Karpas-422 (cell line): ENCODE measurements at regions not wholly inside any gene's neighbourhood (a gene's known extent, or its start where the extent isn't known, plus 50 kb on each side); places are given as distances from the start of the nearest gene placed in this dataset.

Experiments used
- DNase-seq: peaks from one replicate; pipeline ENCODE4 v3.0.0-alpha.2; 2015
- H2AFZ ChIP-seq: fragments of 200-600 bp; sonication (generic); 2 replicates; pipeline ENCODE4 v1.6.1; 2014; ENCODE audit warnings: antibody characterized with exemption, low read length, mixed read lengths
- H3K27ac ChIP-seq: fragments of 200-600 bp; sonication (generic); 2 replicates; pipeline ENCODE4 v1.5.1; 2014; ENCODE audit warnings: mild to moderate bottlenecking, low read length, moderate library complexity
- H3K27me3 ChIP-seq: fragments of 200-600 bp; sonication (generic); 2 replicates; pipeline ENCODE4 v1.6.1; 2014; ENCODE audit warnings: low read length, mixed read lengths
- H3K36me3 ChIP-seq: fragments of 200-600 bp; sonication (generic); 2 replicates; pipeline ENCODE4 v1.6.1; 2014; ENCODE audit warnings: low read length, mixed read lengths; ENCODE audit not compliant: insufficient read depth
- H3K4me1 ChIP-seq: fragments of 200-600 bp; sonication (generic); 2 replicates; pipeline ENCODE4 v1.6.1; 2014; ENCODE audit warnings: mild to moderate bottlenecking, low read length, mixed read lengths
- H3K4me2 ChIP-seq: fragments of 200-600 bp; sonication (generic); 2 replicates; pipeline ENCODE4 v1.6.1; 2014; ENCODE audit warnings: low read length, low read depth, mild to moderate bottlenecking; ENCODE audit not compliant: poor library complexity, severe bottlenecking
- H3K4me3 ChIP-seq: fragments of 200-600 bp; sonication (generic); 2 replicates; pipeline ENCODE4 v1.5.1; 2014; ENCODE audit warnings: mild to moderate bottlenecking, antibody characterized with exemption, low read length, mixed read lengths
- H3K79me2 ChIP-seq: fragments of 200-600 bp; sonication (generic); 2 replicates; pipeline ENCODE4 v1.6.1; 2014; ENCODE audit warnings: mild to moderate bottlenecking, low read length, mixed read lengths
- H3K9ac ChIP-seq: fragments of 200-600 bp; sonication (generic); 2 replicates; pipeline ENCODE4 v1.6.0; 2014; ENCODE audit warnings: low read length
- H3K9me2 ChIP-seq: fragments of 200-600 bp; sonication (generic), shearing (Covaris generic); replicated peaks from 2 replicates; pipeline ENCODE4 v1.6.0; 2014; ENCODE audit warnings: mild to moderate bottlenecking, low read length, moderate library complexity; ENCODE audit not compliant: insufficient read depth
- H3K9me3 ChIP-seq: fragments of 300-700, 200-600 bp; sonication (generic); 2 replicates; pipeline ENCODE4 v1.6.1; 2014; ENCODE audit warnings: low read length, mixed read lengths
- H4K20me1 ChIP-seq: fragments of 200-600 bp; sonication (generic); 2 replicates; pipeline ENCODE4 v1.6.1; 2014; ENCODE audit warnings: mild to moderate bottlenecking, antibody characterized with exemption, low read length, low read depth; ENCODE audit not compliant: insufficient read depth

DNA sequence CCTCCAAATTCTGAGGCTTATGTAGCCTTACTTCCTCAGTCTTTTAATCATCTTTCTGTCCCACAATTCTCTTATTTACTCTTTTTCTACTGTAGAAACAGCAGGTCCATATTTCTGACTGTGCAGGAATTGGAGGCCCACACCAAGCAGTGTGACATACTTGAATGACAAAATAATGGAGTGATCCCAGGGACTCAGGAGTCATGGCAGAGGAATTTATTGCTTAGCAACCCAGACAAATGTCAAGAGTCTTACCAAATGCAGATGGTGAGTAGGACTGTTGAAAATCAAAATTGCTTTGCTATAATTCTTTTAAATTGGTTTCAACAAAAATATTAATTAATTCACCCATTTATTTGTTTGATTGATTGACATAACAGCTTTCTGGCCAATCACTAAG is 59.9 kb downstream of the HTR1B start:
- Histone ChIP-seq H3K79me2 (no peaks in the 10 kb centered on the region), H3K9me3 (peaks cover 28% of the 10 kb centered on the region), H2AFZ (no peak overlapping the region), H3K4me2 (no peak overlapping the region), H3K9ac (no peak overlapping the region), H3K27me3 (no peaks in the 10 kb centered on the region), H3K36me3 (no peaks in the 10 kb centered on the region), H3K27ac (no peak overlapping the region), H3K4me3 (no peak overlapping the region), H4K20me1 (no peaks in the 10 kb centered on the region), H3K9me2 (no peaks in the 10 kb centered on the region), H3K4me1 (no peaks in the 10 kb centered on the region)
- no peak for DNase-seq

DNA sequence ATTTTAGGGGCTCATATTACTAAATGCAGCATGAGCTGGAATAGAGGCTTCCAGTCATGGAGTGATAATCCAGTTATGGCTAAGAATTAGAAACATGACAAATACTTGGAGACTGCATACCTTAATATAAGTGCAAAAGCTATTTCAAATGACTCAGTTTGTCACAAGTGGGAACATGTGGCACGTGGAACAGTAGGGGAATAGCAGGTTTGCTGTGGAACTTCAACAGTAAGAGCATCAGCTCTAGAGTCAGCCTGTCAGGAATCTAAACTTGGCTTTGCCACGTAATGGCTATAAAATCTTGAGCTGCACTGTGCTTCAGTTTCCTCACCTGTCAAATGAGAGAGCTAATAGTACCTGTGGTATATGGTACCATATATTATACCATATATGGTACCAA is 62.1 kb downstream of the HTR1B start:
- DNase-seq: no peak
- no peak overlapping the region for H2AFZ ChIP-seq
- H3K27ac ChIP-seq: no peak overlapping the region
- no peaks in the 10 kb centered on the region for H4K20me1 ChIP-seq
- no peaks in the 10 kb centered on the region for H3K27me3 ChIP-seq
- no peak overlapping the region for H3K4me2 ChIP-seq
- no peaks in the 10 kb centered on the region for H3K79me2 ChIP-seq
- H3K9me3 ChIP-seq: peaks cover 33% of the 10 kb centered on the region
- H3K4me3 ChIP-seq: no peak overlapping the region
- H3K36me3 ChIP-seq: no peaks in the 10 kb centered on the region
- no peaks in the 10 kb centered on the region for H3K4me1 ChIP-seq
- no peak overlapping the region for H3K9ac ChIP-seq
- H3K9me2 ChIP-seq: no peaks in the 10 kb centered on the region

DNA sequence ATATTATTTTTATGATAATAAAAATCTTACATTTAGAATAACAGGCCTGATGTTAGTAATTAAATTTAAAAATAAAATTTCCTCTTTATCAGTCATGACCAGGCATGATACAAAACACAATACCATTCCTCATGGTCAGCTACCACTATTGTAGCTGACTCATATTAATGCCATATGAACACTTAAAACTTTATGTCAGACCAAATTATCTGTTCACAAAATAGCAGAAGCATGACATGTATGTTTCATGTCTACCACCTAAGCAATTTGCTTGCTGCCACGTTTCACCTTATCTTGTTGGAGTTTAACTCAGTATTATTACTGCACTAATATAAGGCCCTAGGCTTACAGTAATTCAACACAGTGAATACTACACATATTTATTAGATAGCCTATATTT is 65.7 kb downstream of the HTR1B start:
- Histone ChIP-seq H3K9me3 (peaks cover 40% of the 10 kb centered on the region), H3K36me3 (no peaks in the 10 kb centered on the region), H3K27me3 (no peaks in the 10 kb centered on the region), H4K20me1 (no peaks in the 10 kb centered on the region), H3K27ac (no peak overlapping the region), H3K4me3 (no peak overlapping the region), H2AFZ (no peak overlapping the region), H3K79me2 (no peaks in the 10 kb centered on the region), H3K4me1 (no peaks in the 10 kb centered on the region), H3K4me2 (no peak overlapping the region), H3K9ac (no peak overlapping the region), H3K9me2 (no peaks in the 10 kb centered on the region)
- DNase-seq: no peak

DNA sequence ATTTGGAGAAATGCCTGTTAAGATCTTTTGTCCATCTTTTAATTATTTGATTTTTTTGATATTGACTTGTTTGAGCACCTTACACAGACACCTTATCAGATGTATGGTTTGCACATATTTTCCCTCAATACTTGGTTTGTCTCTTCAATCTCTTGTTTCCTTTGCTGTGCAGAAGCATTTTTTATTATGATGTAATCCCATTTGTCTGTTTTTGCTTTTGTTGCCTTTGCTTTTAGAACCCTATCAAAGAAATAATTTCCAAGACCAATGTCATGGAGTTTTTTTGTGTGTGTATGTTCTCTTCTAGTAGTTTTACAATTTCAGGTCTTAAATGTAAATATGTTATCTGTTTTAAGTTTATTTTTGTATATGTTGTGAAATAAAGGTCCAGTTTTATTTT is 73.9 kb downstream of the HTR1B start:
- Histone ChIP-seq H3K9me3 (peaks cover 23% of the 10 kb centered on the region; the same call in 1 of the 2 replicates), H3K4me1 (no peaks in the 10 kb centered on the region), H3K27me3 (no peaks in the 10 kb centered on the region), H3K36me3 (no peaks in the 10 kb centered on the region), H3K9ac (no peak overlapping the region), H3K4me2 (no peak overlapping the region), H3K4me3 (no peak overlapping the region), H3K27ac (no peak overlapping the region), H4K20me1 (no peaks in the 10 kb centered on the region), H3K9me2 (no peaks in the 10 kb centered on the region), H2AFZ (no peak overlapping the region), H3K79me2 (no peaks in the 10 kb centered on the region)
- no peak for DNase-seq

DNA sequence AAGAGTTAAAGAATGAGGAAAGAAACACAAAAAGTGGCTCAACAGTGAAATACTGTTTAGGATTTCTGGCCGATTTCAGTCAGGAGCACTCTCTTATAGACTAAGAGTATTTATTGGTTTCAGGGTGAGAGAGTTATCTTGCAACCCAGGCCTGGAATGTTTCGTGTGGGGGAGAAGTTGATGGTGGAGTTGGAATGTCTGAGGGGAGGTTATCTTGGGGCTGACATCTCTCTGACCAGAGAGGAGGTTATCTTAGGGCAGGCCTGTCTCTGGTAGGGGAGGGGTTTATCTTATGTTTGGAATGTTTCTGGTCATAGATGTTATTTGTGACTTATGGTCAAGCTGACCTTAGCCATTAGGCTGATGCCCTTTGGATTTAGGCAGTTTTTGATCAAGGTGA is 80.3 kb downstream of the HTR1B start:
- Histone ChIP-seq H2AFZ (no peak overlapping the region), H3K4me3 (no peak overlapping the region), H3K27ac (no peak overlapping the region), H3K9me3 (peaks cover 23% of the 10 kb centered on the region), H3K9me2 (no peaks in the 10 kb centered on the region), H3K27me3 (no peaks in the 10 kb centered on the region), H3K9ac (no peak overlapping the region), H4K20me1 (no peaks in the 10 kb centered on the region), H3K4me2 (no peak overlapping the region), H3K36me3 (no peaks in the 10 kb centered on the region), H3K4me1 (no peaks in the 10 kb centered on the region), H3K79me2 (no peaks in the 10 kb centered on the region)
- DNase-seq: no peak

DNA sequence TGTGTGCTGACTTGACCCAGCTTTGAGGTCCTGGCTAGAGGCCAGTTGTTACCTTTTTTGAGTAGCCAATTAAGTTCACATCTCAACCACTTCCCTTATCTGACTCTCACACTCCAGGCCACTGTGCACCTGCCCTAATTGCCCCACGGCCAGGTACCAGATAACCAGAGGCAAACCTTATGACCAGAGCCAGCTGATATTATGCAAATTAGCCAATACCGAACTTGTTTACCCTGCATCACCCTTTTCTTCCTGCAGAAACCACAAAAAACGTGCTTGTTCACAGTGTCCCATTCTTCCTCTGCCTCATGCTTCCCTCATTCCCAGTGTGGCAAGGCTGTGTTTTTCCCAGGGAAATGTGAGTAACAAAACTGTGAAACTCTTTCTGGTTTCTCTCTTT is 89.3 kb downstream of the HTR1B start:
- H3K27ac ChIP-seq: no peak overlapping the region
- no peaks in the 10 kb centered on the region for H3K36me3 ChIP-seq
- no peaks in the 10 kb centered on the region for H3K4me1 ChIP-seq
- no peak overlapping the region for H3K9ac ChIP-seq
- H3K9me3 ChIP-seq: peaks cover 18% of the 10 kb centered on the region
- no peak overlapping the region for H3K4me2 ChIP-seq
- H3K27me3 ChIP-seq: no peaks in the 10 kb centered on the region
- no peaks in the 10 kb centered on the region for H3K79me2 ChIP-seq
- no peak for DNase-seq
- H4K20me1 ChIP-seq: no peaks in the 10 kb centered on the region
- H3K9me2 ChIP-seq: no peaks in the 10 kb centered on the region
- no peak overlapping the region for H2AFZ ChIP-seq
- no peak overlapping the region for H3K4me3 ChIP-seq

DNA sequence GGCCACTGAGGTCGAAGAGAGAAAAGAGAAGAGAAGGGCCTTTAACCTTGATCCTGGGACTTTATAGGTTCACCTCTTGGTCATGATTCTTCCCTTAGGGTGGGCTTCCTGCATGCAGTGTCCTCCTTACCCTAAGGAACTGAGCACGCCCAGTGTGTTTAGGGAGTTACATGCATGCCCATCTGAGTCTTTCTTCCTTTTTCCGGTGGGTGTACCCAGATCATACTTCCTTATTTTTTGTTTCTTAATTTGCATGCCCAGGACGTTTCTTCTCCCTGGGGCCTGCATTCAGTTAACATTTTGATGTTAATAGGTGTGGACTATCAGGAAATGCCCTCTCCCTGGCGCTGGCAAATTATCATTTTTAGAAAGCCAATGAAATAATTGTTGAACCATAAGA is 91.5 kb downstream of the HTR1B start:
- H3K27me3 ChIP-seq: no peaks in the 10 kb centered on the region
- peaks cover 14% of the 10 kb centered on the region for H3K9me3 ChIP-seq
- H3K36me3 ChIP-seq: no peaks in the 10 kb centered on the region
- no peaks in the 10 kb centered on the region for H3K79me2 ChIP-seq
- H3K9me2 ChIP-seq: no peaks in the 10 kb centered on the region
- no peak overlapping the region for H3K9ac ChIP-seq
- H3K4me2 ChIP-seq: no peak overlapping the region
- no peak overlapping the region for H3K4me3 ChIP-seq
- no peaks in the 10 kb centered on the region for H3K4me1 ChIP-seq
- H2AFZ ChIP-seq: no peak overlapping the region
- no peak overlapping the region for H3K27ac ChIP-seq
- H4K20me1 ChIP-seq: no peaks in the 10 kb centered on the region
- DNase-seq: no peak

DNA sequence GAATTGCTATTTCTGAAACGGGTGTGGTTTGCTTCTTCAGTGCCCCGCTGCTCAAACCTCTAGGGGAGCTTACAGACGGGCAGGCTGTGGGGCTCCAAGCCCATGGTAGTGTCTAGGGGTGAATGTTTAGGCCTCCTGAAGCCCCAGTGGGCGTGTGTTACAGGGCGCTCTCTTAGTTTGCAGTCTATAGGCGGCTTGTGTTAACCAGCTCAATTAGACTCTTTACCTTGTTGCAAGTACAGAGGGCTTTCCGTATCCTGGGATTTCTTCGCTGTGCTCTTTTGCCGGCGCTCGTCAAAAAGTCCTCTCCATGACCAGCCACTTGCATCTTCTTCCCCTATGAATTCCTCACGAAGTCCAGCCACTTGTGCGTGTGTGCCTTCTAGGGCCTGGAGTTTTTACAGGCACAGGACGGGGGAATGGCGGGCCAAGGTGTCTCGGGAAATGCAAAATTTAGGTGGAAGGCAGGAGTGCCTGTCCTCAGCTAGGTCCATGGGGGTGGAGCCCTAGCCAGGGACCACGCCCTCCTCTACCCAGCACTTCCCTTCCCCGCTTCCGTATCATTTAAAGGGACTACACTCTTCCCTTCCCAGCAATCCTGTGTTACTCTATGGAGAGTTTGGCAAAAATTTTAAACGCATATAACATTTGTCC is 94.5 kb downstream of the HTR1B start:
- Histone ChIP-seq H3K36me3 (no peaks in the 10 kb centered on the region), H3K4me3 (no peak overlapping the region), H3K4me1 (no peaks in the 10 kb centered on the region), H3K9me2 (no peaks in the 10 kb centered on the region), H3K79me2 (no peaks in the 10 kb centered on the region), H3K27ac (no peak overlapping the region), H2AFZ (no peak overlapping the region), H3K27me3 (no peaks in the 10 kb centered on the region), H4K20me1 (no peaks in the 10 kb centered on the region), H3K9ac (no peak overlapping the region), H3K4me2 (no peak overlapping the region), H3K9me3 (peaks cover 19% of the 10 kb centered on the region)
- DNase-seq: no peak

DNA sequence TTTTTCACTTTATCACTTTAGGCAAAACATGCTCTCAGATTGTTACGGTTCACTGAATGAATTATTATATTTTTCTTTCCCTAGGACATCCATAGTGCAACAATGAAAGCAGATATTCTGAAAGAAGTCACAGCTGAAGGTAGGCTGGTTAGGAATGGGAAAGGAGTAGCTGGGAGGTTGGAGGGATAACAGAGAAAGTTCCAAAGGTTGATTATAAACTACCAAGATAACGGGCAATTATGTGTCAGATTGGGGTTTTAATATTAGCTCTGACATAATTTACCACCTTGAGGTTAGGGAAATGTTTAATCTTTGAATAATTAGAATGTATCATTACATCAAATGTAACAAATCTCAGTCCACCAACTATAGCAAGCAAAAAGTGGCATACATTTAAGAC is 96.5 kb downstream of the HTR1B start:
- H3K4me2 ChIP-seq: no peak overlapping the region

More for the DNA sequence above, 96.5 kb downstream of the HTR1B start:
- no peak overlapping the region for H3K9ac ChIP-seq
- no peaks in the 10 kb centered on the region for H4K20me1 ChIP-seq
- no peak for DNase-seq
- H2AFZ ChIP-seq: no peak overlapping the region
- no peaks in the 10 kb centered on the region for H3K79me2 ChIP-seq
- H3K27ac ChIP-seq: no peak overlapping the region
- H3K9me2 ChIP-seq: no peaks in the 10 kb centered on the region
- no peaks in the 10 kb centered on the region for H3K36me3 ChIP-seq
- H3K4me3 ChIP-seq: no peak overlapping the region
- no peaks in the 10 kb centered on the region for H3K27me3 ChIP-seq
- no peaks in the 10 kb centered on the region for H3K4me1 ChIP-seq
- H3K9me3 ChIP-seq: peaks cover 14% of the 10 kb centered on the region
